ENCODE measurements at regions not wholly inside any gene's neighbourhood (a gene's known extent, or its start where the extent isn't known, plus 50 kb on each side); places are given as distances from the start of the nearest gene placed in this dataset.
"Not testable (repeated sequence)": the region's sequence is repeated elsewhere in the genome, so short reads cannot be mapped to it uniquely, and the experiment has no call there.

DNA sequence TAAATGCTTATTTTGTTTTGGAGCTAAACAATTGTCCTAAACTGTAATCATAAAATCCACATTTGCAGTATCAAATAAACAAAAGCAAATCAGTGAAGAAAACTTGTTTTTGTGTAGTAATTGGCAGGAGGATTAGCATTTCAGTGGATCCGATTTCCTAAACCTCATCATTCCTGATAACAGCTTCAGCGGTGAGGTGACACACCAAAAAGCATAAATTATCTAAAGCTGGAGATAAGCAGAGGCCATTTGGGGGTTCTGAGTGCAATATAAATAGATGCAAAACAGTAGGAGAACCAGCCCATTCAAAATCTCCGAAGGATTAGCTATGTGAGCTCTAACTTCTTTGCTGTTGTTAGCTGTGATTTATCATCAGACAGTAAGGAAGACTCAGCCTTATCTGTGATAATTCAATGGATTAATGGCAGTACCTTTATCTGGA lies 235.8 kb downstream of the EPHA7 start:
- no peak for DNase-seq (ENCODE audit: low spot score)

DNA sequence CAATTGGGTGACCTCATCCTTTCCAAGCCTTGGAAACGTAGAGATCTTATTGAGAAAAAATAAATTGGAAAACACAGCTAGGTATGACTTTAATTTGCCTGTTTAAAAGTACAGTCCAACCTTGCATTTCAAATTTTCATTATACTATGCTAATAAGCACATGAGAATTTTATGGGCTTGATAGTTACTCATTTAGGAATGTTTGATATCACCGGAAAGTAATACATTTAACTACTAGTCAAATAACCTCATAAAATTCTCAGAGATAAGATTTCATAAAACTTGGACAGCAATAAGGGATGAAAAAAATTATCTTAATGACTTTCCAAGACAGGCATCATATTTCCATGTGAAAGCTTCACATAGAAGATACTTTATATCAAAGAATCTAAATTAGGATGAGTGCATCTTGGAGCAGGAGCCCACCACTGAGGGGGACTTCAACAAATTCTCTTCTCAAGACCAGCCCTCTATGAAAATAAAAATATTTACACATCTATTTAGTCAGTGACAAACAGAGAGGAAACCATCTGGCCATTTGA lies 236.3 kb downstream of the EPHA7 start:
- no peak for DNase-seq (ENCODE audit: low spot score)

- DNase-seq (ENCODE audit: low spot score): no peak
These were observed 241.4 kb downstream of the EPHA7 start for GRCh38 chr6:93177918-93178317.

- no peak for DNase-seq (ENCODE audit: low spot score)
These were observed 241.9 kb downstream of the EPHA7 start for GRCh38 chr6:93177438-93177837.

GRCh38 chr6:93176070-93176469 lies 243.3 kb downstream of the EPHA7 start:
- no peak for DNase-seq (ENCODE audit: low spot score)

- not testable (repeated sequence) for DNase-seq (ENCODE audit: low spot score)
These were observed 245.8 kb downstream of the EPHA7 start for GRCh38 chr6:93173573-93173972.

- DNase-seq (ENCODE audit: low spot score): no peak
These were observed 253.4 kb downstream of the EPHA7 start for GRCh38 chr6:93165850-93166430.

DNA sequence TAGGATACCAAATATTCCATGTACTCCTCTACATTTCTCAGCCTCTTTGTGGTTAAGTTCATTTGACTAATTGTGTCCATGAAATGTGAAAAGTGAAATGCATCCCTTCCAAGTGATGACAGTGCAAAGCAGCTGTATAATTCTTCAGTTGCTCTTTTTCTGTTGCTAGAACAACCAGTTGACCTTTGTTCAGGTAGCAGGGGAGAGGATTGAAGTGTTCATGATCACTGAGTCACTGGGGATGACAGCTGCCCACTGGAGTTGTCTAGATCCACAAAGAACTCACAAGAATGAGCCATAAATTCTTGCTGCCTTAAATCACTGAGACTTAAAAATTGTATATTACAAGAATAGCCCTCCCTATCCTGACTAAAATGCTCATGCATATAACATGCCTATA lies 254.6 kb downstream of the EPHA7 start:
- no peak for DNase-seq (ENCODE audit: low spot score)

GRCh38 chr6:93163146-93163545 lies 256.2 kb downstream of the EPHA7 start:
- no peak for DNase-seq (ENCODE audit: low spot score)

DNA sequence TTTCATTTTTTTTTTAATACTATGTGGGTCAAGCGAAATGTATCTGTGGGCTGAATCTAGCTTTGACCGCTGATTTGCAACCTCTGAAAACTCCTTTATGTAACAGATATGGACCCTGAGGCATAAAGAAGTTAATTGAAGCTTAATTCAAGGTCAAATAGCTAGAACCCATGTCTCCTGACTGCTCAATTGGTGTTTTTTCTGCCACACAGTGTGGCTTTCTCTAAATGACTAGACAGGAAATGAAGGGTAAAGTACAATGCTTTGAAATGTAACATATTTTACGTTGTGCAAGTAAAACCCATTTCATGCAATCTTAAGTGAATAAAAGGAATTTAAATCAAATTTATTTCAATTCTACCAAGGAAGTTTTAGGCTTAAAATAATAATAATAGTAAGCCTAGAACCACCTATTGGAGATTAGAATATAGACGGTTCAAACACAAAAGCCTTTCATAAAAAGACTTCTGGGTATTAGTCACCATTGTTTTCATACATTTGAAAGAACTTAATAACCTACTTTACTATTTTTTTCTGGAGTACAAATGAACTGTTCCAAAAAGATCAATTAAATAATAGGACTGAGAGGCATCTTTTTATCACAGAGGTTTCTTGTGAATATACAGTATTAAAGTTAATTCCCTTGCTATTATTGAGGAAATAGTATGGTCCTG lies 279.8 kb downstream of the EPHA7 start:
- no peak for DNase-seq (ENCODE audit: low spot score)

DNA sequence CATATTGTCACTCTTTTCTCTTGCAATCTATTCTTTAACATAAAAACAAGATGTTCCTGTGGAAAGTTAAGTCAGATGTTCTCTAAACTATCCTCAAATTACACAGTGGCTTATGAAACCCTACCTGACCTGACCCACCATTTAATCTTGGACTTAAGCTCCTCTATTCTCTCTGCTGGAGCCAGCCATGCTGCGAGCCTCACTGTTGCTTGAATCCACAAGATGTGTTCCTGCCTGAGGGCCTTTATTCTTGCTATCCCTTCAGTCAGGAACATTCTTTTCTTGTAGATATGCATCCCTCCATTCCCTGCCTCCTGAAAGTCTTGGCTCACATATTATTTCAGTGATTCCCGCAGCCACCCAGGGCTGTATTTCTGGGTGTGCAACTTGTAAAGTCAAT lies 283.2 kb downstream of the EPHA7 start:
- no peak for DNase-seq (ENCODE audit: low spot score)

DNA sequence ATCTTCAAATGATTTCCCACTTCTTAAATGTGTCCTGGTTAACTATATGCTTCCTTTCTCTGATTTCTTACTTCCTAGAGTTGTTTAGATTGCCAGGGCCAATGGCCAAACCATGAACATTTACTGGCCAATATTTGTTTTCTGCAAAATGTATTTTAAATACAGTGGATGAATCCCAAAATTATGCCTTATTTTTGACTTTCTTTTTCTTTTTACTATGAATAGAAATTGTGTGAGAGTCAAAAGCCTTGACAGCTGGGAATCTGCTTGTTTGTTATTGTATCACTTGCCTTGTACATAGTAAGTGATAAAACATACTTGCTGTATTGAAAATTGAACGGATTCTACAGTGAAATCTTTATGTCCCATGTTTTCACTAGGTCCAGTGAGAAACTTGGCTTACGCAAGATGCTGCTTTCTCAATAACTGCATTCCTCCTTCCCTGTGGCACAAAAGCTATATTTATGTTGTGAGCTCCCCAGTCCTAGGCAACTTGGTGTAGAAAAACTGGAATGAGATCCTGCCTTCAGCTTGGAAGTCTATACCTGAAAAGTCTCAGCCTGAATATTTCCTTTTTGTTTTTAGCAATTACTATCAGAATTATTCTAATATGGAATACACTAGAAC lies 295.2 kb downstream of the EPHA7 start:
- no peak for DNase-seq (ENCODE audit: low spot score)

DNA sequence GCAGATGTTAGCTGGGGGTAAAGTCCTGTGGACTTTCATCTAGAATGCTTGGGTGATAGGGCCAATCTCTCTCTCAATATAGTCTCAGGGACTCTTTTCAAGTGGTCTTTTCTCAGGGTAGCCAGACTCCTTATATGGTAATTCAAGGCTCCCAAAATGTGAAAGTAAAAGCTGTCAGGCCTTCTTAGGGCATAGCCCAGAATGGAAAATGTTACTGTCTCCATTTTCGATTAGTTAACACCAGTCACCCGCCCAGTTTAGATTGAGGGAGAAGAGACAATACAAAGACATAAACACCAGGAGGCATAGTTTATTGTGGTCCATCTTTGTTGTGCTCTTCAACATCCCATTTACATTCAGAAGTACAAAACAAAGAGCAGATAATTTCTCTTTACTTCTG lies 295.8 kb downstream of the EPHA7 start:
- DNase-seq (ENCODE audit: low spot score): no peak

GRCh38 chr6:93120154-93120742 lies 299.1 kb downstream of the EPHA7 start:
- DNase-seq (ENCODE audit: low spot score): no peak

- no peak for DNase-seq (ENCODE audit: low spot score)
These were observed 313.5 kb downstream of the EPHA7 start for GRCh38 chr6:93105907-93106306.

DNA sequence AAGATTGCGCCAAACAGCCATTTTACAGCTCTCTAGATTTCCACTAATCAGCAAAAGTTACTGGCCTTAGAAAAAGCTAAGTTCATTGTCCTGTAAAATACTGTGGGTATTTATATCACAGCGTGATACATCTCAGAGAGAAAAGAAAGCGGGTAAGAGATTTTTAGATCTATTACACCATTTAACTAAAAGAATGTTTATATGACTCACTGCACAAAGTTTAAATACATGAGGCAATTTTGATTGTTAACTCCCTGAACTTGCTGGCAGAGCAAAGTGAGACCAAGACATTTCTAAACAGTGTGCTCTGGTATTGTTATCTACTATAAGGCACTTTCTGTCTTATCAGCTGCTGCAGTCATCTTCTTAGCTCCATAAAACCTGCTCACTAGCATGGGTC lies 314.3 kb downstream of the EPHA7 start:
- no peak for DNase-seq (ENCODE audit: low spot score)

DNA sequence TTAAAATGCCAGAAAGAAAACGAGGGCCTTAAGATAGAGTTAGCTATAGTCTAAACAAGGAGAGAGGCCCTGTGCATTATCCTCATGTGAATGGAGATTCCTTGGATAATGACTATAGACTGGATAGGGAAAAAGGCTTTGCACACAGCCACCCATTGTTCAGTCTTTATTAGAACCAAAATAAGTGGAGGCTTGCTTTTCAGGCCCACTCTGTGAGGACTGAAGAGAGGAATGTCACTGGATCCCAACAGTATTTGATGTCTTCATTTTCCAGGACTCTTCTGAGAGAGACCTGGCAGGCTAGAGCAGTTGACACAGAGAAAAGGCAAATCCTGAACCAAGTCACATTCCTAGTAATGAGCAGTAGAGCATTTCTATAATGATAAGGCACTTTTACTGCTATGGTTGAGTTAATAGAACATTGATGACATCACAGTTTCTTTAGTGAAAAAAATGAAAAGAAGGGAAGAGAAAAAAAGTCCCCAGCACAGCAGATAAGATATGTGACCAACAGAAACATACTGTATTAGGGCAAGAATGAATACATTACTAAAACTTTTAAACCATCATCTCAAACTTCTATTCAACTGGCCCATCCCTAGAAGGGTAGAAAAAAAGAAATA lies 315.1 kb downstream of the EPHA7 start:
- no peak for DNase-seq (ENCODE audit: low spot score)

GRCh38 chr6:93088621-93089501 lies 330.5 kb downstream of the EPHA7 start:
- DNase-seq (ENCODE audit: low spot score): no peak

DNA sequence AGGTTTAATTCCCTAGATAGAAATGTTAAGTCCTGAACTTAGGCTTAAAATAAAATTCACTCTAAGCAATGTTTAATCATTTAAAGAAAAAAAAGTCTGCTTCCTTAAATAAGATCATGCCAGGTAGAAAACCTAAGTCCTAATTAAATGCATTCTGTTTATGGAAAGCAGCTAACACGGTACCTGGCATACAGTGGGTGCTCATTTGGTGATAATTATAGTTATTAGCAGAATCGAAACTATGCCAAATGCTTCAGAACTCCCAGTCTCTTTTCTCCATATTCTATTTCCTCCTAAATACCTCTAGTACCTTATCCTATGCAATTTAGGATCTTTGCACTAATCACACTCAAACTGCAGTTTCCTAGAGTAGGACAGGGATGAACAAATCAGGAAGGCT lies 331.8 kb downstream of the EPHA7 start:
- no peak for DNase-seq (ENCODE audit: low spot score)

- no peak for DNase-seq (ENCODE audit: low spot score)
These were observed 333.0 kb downstream of the EPHA7 start for GRCh38 chr6:93086351-93086750.

Measured in CD4-positive, alpha-beta T cell treated with Interleukin-2 at 100 ng/mL for 4 hours (primary cell).